GM12878 (cell line): ENCODE measurements at regions not wholly inside any gene's neighbourhood (a gene's known extent, or its start where the extent isn't known, plus 50 kb on each side); places are given as distances from the start of the nearest gene placed in this dataset.

Experiments used
- ATAC-seq: fragments of 200-7000 bp; cut with Tn5 transposase; 3 replicates; pipeline ENCODE4 v1.9.1; 2020; ENCODE audit warnings: mild to moderate bottlenecking, moderate library complexity
- BruUV-seq: library from RNA; stranded (reverse); fragments of 400-500 nt; replicated peaks from 2 replicates; lab custom pipeline; 2021; lab: Mats Ljungman, UMichigan
- CTCF ChIA-PET: fragments of 300-600 bp; sonication (Branson Sonifier 250); formaldehyde crosslinking; extraction: SDS; loops from one replicate; lab custom pipeline; 2021; ENCODE audit warnings: inconsistent platforms; lab: Yijun Ruan, JAX
- POLR2A ChIA-PET: fragments of 350-600 bp; formaldehyde crosslinking; extraction: SDS; loops from one replicate; lab custom pipeline; 2021; ENCODE audit warnings: inconsistent platforms; lab: Charles Lee
- RAD21 ChIA-PET: fragments of 300-600 bp; sonication (Branson Sonifier 250); formaldehyde crosslinking; loops from one replicate; lab custom pipeline; 2023; ENCODE audit warnings: antibody characterized with exemption; ENCODE audit not compliant: unreplicated experiment; lab: Charles Lee
- SMC1A ChIA-PET: fragments of 300-600 bp; sonication (Branson Sonifier 250); formaldehyde crosslinking; loops from one replicate; lab custom pipeline; 2023; ENCODE audit not compliant: unreplicated experiment, uncharacterized antibody; lab: Charles Lee
- DNase-seq: peaks from one replicate; pipeline ENCODE4 v3.0.0-alpha.2; 2011; ENCODE audit warnings: low read depth, low spot score
- FAIRE-seq: peaks from 3 replicates; lab custom pipeline; 2011; peaks lifted over from hg19 to GRCh38; lab: Jason Lieb, UNC
- H2AFZ ChIP-seq: 2 replicates; pipeline ENCODE4 v1.6.0; 2011; ENCODE audit warnings: low read depth, low read length, control low read depth; ENCODE audit not compliant: control insufficient read depth
- H3K27ac ChIP-seq: 2 replicates; pipeline ENCODE4 v1.5.1; 2011; ENCODE audit warnings: control low read depth; ENCODE audit not compliant: control insufficient read depth, insufficient read depth
- H3K27me3 ChIP-seq, 2 experiments: replicated peaks in 1 of 2; 2 replicates each; pipeline versions ENCODE4 v1.6.0 to v1.6.1; 2011; ENCODE audit warnings: low read length in 1 of 2; ENCODE audit not compliant: control insufficient read depth in 2 of 2, insufficient read depth in 2 of 2
- H3K36me3 ChIP-seq, 2 experiments: 2 replicates each; pipeline ENCODE4 v1.5.1; 2011; ENCODE audit warnings: low read length in 1 of 2; ENCODE audit not compliant: control insufficient read depth in 2 of 2, insufficient read depth in 2 of 2
- H3K4me1 ChIP-seq: 2 replicates; pipeline ENCODE4 v1.6.1; 2011; ENCODE audit warnings: mild to moderate bottlenecking, low read length, moderate library complexity, mixed read lengths; ENCODE audit not compliant: control insufficient read depth, insufficient read depth
- H3K4me2 ChIP-seq: 2 replicates; pipeline ENCODE4 v1.6.0; 2011; ENCODE audit warnings: control low read depth; ENCODE audit not compliant: control insufficient read depth, insufficient read depth
- H3K4me3 ChIP-seq: fragments of 200-600 bp; sonication (generic); 2 replicates; pipeline ENCODE4 v1.5.1; 2016
- H3K79me2 ChIP-seq: 2 replicates; pipeline ENCODE4 v1.6.0; 2011; ENCODE audit warnings: low read length; ENCODE audit not compliant: control insufficient read depth, insufficient read depth
- H3K9ac ChIP-seq: 2 replicates; pipeline ENCODE4 v1.8.0; 2011; ENCODE audit warnings: low read length, control low read depth, mixed read lengths; ENCODE audit not compliant: control insufficient read depth, insufficient read depth
- H3K9me3 ChIP-seq: replicated peaks from 3 replicates; pipeline ENCODE4 v1.5.1; 2011; ENCODE audit warnings: mild to moderate bottlenecking, low read length; ENCODE audit not compliant: control insufficient read depth, insufficient read depth
- H4K20me1 ChIP-seq: 2 replicates; pipeline ENCODE4 v1.6.0; 2011; ENCODE audit not compliant: control insufficient read depth, insufficient read depth
- CBFB ChIP-seq: IDR thresholded peaks from 2 replicates; pipeline ENCODE4 v1.6.1; 2016; ENCODE audit warnings: antibody characterized with exemption, low read depth
- CEBPB ChIP-seq, 2 experiments: fragments of 150-350 bp in 1 of 2; IDR thresholded peaks; 2 replicates each; pipeline ENCODE4 v1.6.1; 2012 to 2014; ENCODE audit warnings: low read depth in 2 of 2, low read length in 2 of 2, borderline replicate concordance in 1 of 2, inconsistent platforms in 1 of 2
- CHD4 ChIP-seq: fragments of 200-600 bp; sonication (generic); IDR thresholded peaks from 2 replicates; pipeline ENCODE4 v1.6.1; 2016; ENCODE audit warnings: mild to moderate bottlenecking
- EGR1 ChIP-seq, 2 experiments: IDR thresholded peaks; 1 replicate in 1 of 2; 2 replicates in 1 of 2; pipeline ENCODE4 v1.6.1; 2011 to 2012; ENCODE audit warnings: low read depth in 2 of 2, low read length in 2 of 2, borderline replicate concordance in 1 of 2, mild to moderate bottlenecking in 1 of 2, moderate library complexity in 1 of 2
- FOS ChIP-seq: IDR thresholded peaks from 3 replicates; pipeline ENCODE4 v1.6.1; 2011; ENCODE audit warnings: borderline replicate concordance; ENCODE audit not compliant: insufficient read length; ENCODE audit errors: extremely low read depth
- IKZF2 ChIP-seq, 2 experiments: fragments of 450-650 bp; IDR thresholded peaks; 2 replicates each; pipeline ENCODE4 v1.6.1; 2017; ENCODE audit warnings: mild to moderate bottlenecking in 2 of 2, moderate library complexity in 2 of 2
- IRF4 ChIP-seq: IDR thresholded peaks from 2 replicates; pipeline ENCODE4 v1.6.1; 2011; ENCODE audit warnings: low read depth, low read length
- KDM1A ChIP-seq: fragments of 200-600 bp; sonication (generic); IDR thresholded peaks from 2 replicates; pipeline ENCODE4 v1.6.1; 2016; ENCODE audit warnings: borderline replicate concordance
- POLR2AphosphoS2 ChIP-seq: IDR thresholded peaks from 2 replicates; pipeline ENCODE4 v1.6.1; 2011; ENCODE audit warnings: low read depth, mild to moderate bottlenecking, low read length, improper control_type of control experiment, moderate library complexity
- WRNIP1 ChIP-seq: IDR thresholded peaks from 2 replicates; pipeline ENCODE4 v1.6.1; 2011; ENCODE audit warnings: low read depth, low read length, improper control_type of control experiment, borderline replicate concordance
- ZBED1 ChIP-seq: IDR thresholded peaks from 2 replicates; pipeline ENCODE4 v1.6.1; 2016; ENCODE audit warnings: borderline replicate concordance
- ZNF384 ChIP-seq: IDR thresholded peaks from 2 replicates; pipeline ENCODE4 v1.6.1; 2012; ENCODE audit warnings: low read depth, mild to moderate bottlenecking, low read length, improper control_type of control experiment, borderline replicate concordance
- WGBS: methylation state at CpG from one replicate; pipeline ENCODE4 v1.1.6; 2016; ENCODE audit warnings: low lambda C conversion rate; ENCODE audit not compliant: insufficient replicate concordance, insufficient coverage; ENCODE audit errors: missing lambda C conversion rate; 5-methylcytosine and 5-hydroxymethylcytosine counted together
- in situ Hi-C: fragments of 300-500 bp; cut with MboI; formaldehyde crosslinking; loops from 9 replicates; pipeline ENCODE4 v1.14.3; 2018; ENCODE audit warnings: mixed read lengths
- intact Hi-C: fragments of 100-400 bp; cut with micrococcal nuclease; formaldehyde crosslinking; loops from one replicate; pipeline ENCODE4 v1.14.2; 2022; ENCODE audit not compliant: unreplicated experiment
- TF ChIP-seq, protein P1 (sequence below): fragments of 450-650 bp; IDR thresholded peaks from 2 replicates; pipeline ENCODE4 v1.6.1; 2018; ENCODE audit warnings: borderline replicate concordance, mild to moderate bottlenecking; ENCODE audit not compliant: partially characterized antibody
- TF ChIP-seq, protein P2 (sequence below): fragments of 450-650 bp; IDR thresholded peaks from 2 replicates; pipeline ENCODE4 v1.6.1; 2017; ENCODE audit warnings: mild to moderate bottlenecking

DNA sequence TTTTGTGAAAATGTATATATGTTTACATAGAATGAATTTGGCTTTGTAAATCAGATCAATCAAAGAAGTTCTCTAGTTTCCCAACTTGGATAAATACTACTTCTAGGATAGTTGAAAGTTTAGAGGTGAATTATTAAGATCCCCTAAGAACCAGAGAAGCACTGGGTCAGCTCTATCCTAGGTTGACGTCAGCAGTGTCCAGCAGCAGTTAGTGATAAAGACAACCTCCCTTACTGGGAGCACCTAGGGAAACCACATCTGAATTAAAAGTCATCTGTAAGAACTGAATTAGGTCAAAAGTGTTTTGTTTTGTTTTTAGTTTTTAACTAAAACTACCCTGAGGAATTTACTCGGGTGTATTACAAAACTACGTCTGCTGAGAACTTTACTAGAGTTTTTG, 178.0 kb downstream of the POLR1F start:
- in situ Hi-C loops, result no loop called here
- SMC1A ChIA-PET, result no interaction called here
- intact Hi-C loops, result no loop called here
- Histone ChIP-seq H4K20me1 (no peaks in the 10 kb centered on the region), H3K27me3 (no peaks in the 10 kb centered on the region), H3K4me3 (no peak overlapping the region), H2AFZ (no peak overlapping the region), H3K27ac (no peak overlapping the region), H3K4me2 (no peak overlapping the region), H3K36me3 (no peaks in the 10 kb centered on the region), H3K9me3 (no peaks in the 10 kb centered on the region), H3K4me1 (no peaks in the 10 kb centered on the region), H3K79me2 (no peaks in the 10 kb centered on the region), H3K9ac (no peak overlapping the region)
- ATAC-seq (no peak), FAIRE-seq (no peak), DNase-seq (no peak)
- RAD21 ChIA-PET, result no interaction called here
- 48% methylated on average over 3 of the region's 3 CpGs for WGBS
- POLR2A ChIA-PET, result no interaction called here
- no TSS peak for BruUV-seq
- CTCF ChIA-PET, result no interaction called here
- TF ChIP-seq FOS, result no peak
- no peak for TF ChIP-seq CHD4
- TF ChIP-seq, protein P1, sequence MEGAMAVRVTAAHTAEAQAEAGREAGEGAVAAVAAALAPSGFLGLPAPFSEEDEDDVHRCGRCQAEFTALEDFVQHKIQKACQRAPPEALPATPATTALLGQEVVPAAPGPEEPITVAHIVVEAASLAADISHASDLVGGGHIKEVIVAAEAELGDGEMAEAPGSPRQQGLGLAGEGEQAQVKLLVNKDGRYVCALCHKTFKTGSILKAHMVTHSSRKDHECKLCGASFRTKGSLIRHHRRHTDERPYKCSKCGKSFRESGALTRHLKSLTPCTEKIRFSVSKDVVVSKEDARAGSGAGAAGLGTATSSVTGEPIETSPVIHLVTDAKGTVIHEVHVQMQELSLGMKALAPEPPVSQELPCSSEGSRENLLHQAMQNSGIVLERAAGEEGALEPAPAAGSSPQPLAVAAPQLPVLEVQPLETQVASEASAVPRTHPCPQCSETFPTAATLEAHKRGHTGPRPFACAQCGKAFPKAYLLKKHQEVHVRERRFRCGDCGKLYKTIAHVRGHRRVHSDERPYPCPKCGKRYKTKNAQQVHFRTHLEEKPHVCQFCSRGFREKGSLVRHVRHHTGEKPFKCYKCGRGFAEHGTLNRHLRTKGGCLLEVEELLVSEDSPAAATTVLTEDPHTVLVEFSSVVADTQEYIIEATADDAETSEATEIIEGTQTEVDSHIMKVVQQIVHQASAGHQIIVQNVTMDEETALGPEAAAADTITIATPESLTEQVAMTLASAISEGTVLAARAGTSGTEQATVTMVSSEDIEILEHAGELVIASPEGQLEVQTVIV, result no peak
- no peak for TF ChIP-seq IKZF2 (IDR thresholded peaks at IDR 0.05)

DNA sequence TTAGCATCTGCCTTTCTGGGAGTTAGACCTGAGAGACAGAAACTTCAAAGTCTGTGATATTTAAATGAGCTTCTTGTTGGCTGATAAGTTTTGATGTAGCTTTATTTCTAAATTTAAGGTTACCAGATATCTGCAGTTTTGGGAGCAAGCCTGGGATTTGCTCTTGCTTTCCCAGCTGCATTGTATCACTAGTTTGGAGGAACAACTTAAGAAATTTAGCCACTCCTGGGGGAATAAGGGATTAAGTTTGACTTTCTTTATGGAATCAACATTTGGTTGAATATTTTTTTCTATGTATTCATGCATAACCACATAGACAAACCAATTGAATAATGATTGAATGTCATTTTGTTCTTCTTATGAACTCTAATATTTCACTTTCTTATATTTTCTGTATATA, 178.6 kb downstream of the POLR1F start:
- Histone ChIP-seq H3K4me2 (no peak overlapping the region), H3K9me3 (no peaks in the 10 kb centered on the region), H3K4me3 (no peak overlapping the region), H3K27ac (no peak overlapping the region), H3K9ac (no peak overlapping the region), H3K36me3 (no peaks in the 10 kb centered on the region), H3K27me3 (no peaks in the 10 kb centered on the region), H2AFZ (no peak overlapping the region), H3K79me2 (no peaks in the 10 kb centered on the region), H4K20me1 (no peaks in the 10 kb centered on the region), H3K4me1 (no peaks in the 10 kb centered on the region)
- CTCF ChIA-PET, result interaction anchor here (0.7 to 1.4 kb wide), 2 partner anchors 9 to 105 kb away, joined by 3 to 4 read pairs; no protein-coding TSS in a partner anchor
- no peak for ATAC-seq
- SMC1A ChIA-PET, result no interaction called here
- TF ChIP-seq CEBPB (IDR thresholded peaks at IDR 0.05; ENCODE audit: borderline replicate concordance in 1 of 2, low read depth in 2 of 2, low read length in 2 of 2) (no peak), POLR2AphosphoS2 (no peak), IRF4 (no peak), KDM1A (no peak), WRNIP1 (no peak), CBFB (no peak), ZBED1 (no peak), ZNF384 (no peak), EGR1 (IDR thresholded peaks at IDR 0.05; ENCODE audit: borderline replicate concordance in 1 of 2, low read depth in 2 of 2, low read length in 2 of 2) (no peak)
- TF ChIP-seq, protein P2, sequence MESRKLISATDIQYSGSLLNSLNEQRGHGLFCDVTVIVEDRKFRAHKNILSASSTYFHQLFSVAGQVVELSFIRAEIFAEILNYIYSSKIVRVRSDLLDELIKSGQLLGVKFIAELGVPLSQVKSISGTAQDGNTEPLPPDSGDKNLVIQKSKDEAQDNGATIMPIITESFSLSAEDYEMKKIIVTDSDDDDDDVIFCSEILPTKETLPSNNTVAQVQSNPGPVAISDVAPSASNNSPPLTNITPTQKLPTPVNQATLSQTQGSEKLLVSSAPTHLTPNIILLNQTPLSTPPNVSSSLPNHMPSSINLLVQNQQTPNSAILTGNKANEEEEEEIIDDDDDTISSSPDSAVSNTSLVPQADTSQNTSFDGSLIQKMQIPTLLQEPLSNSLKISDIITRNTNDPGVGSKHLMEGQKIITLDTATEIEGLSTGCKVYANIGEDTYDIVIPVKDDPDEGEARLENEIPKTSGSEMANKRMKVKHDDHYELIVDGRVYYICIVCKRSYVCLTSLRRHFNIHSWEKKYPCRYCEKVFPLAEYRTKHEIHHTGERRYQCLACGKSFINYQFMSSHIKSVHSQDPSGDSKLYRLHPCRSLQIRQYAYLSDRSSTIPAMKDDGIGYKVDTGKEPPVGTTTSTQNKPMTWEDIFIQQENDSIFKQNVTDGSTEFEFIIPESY, result no peak
- no peak for FAIRE-seq
- RAD21 ChIA-PET, result no interaction called here
- in situ Hi-C loops, result no loop called here
- no TSS peak for BruUV-seq
- POLR2A ChIA-PET, result no interaction called here
- no peak for DNase-seq
- intact Hi-C loops, result no loop called here
